ENCODE measurements at regions not wholly inside any gene's neighbourhood (a gene's known extent, or its start where the extent isn't known, plus 50 kb on each side); places are given as distances from the start of the nearest gene placed in this dataset.

DNA sequence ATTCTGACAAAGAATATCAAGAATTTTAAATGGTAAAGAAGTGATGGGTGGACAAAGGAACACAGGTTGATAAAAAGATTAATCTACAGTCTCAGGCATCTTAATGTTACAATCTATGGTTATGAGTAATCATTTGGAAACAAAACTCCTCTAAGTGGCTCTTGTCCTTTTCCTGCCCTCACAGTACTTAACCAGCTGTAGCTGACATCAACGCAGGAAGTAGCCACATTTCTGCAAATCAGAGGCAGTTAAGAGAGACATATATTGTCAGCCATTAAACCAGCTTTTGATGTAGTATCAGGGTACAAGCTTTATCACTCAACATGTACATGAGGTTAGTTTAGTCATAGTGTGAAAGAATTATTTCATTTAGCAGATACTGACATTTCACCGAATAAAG lies 244.6 kb downstream of the NR4A2 start:
- DNase-seq, result no peak

- DNase-seq, result no peak
Observed at GRCh38 chr2:156083763-156084493, 248.6 kb downstream of the NR4A2 start.

GRCh38 chr2:156079845-156080244 lies 252.7 kb downstream of the NR4A2 start:
- no peak for DNase-seq

GRCh38 chr2:156077041-156077742 lies 255.3 kb downstream of the NR4A2 start:
- no peak for DNase-seq

- no peak for DNase-seq
Observed at GRCh38 chr2:156065912-156066311, 266.6 kb downstream of the NR4A2 start.

GRCh38 chr2:156064540-156064939 lies 268.0 kb downstream of the NR4A2 start:
- no peak for DNase-seq

DNA sequence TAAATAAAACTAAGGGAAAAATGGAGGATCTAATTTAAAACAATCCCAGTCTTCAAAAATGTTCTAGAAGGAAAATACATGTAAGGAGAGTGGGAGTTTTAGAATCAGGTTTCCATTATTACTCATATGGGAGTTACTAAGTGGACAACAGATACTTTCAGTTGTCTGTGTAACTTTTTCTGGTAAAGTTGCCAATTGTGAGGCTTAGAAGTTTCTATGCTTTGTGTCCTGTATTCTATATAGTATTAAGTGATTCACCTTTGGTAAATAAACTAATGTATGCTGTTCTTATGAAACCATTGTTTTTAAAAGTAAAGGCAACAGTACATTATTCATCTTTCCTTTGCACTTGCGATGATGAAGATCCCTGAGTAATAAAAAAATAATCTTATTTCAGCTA lies 274.9 kb downstream of the NR4A2 start:
- DNase-seq, result no peak

GRCh38 chr2:156054983-156055382 lies 277.5 kb downstream of the NR4A2 start:
- DNase-seq, result no peak

GRCh38 chr2:156046900-156047299 lies 285.6 kb downstream of the NR4A2 start:
- DNase-seq, result no peak

DNA sequence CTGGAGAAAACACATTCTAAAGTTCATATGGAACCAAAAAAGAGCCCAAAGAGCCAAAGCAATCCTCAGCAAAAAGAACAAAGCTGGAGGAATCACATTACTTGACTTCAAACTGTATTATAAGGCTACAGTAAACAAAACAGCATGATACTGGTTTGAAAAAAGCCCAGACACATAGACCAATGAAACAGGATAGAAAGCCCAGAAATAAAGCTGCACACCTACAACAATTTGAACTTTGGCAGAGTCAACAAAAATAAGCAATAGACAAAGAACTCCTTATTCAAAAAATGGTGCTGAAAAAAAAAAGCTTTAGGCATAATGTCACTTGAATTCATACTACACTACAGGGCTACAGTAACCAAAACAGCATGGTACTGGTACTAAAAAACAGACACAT lies 289.6 kb downstream of the NR4A2 start:
- no peak for DNase-seq

GRCh38 chr2:156038021-156038420 lies 294.5 kb downstream of the NR4A2 start:
- DNase-seq, result no peak

DNA sequence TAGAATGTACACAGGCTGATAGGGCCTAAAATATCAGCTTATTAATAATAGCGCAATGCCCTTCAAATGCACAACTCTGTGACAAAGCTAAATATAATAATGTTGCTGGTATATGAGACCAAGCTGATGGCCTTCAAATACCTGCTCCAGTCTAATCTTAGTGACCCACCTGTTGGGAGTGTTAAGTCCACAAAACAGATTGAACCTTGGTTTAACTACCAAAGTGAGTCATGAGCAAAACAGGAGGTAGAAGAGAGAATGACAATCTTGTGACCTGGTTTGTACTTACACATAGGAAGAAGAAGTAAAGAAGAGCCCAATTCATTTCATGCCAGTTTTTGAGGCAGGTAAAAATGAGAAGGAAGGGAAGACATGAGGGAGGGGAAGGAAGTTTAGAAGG lies 295.0 kb downstream of the NR4A2 start:
- DNase-seq, result no peak

DNA sequence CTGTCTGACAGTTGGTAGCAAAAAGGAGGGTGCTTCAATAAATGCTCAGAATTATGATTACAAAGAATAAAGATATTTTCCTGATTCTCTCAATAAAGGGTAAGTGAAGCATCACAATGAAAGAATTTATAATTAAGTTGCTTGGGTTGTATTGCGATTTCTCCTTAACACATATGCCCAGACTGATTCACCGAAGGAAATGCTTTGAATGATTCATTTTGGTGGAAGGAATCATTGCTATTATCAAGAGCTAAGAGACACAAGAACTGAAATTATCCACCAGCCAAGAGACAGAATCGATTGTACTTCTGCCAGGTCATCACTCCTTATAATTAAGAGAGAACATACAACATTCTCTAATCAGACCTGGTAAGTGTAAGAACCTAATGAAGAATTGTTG lies 301.4 kb downstream of the NR4A2 start:
- DNase-seq, result no peak

DNA sequence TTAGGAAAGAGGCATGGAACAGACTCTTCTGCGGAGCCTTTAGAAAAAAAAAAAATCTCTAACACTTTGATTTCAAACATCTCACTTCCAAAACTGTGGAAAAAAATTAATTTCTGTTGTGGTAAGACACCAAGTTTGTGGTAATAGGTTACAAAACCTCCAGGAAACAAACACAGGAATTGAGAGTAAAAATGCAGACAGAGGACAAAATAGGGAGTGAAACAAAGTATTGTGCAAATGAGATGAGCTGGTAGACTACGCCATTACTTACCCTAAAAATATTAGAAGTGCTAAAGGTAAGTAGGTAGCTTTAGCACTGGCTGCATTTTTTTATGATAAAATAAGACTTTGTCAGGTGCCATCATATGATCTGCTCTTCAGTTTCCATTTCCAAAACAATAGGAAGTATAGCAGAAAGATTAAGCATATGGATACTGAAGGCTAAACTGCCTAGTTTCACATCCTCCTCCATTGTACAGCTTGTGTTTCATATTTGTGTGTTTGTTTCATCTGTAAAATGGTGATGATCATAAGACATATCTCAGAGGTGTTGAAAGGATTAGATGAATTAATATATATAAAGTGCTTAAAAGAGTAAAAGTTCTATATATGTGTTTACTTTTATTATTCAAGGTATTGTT lies 309.2 kb downstream of the NR4A2 start:
- DNase-seq, result no peak

GRCh38 chr2:156021146-156022040 lies 311.1 kb downstream of the NR4A2 start:
- no peak for DNase-seq

DNA sequence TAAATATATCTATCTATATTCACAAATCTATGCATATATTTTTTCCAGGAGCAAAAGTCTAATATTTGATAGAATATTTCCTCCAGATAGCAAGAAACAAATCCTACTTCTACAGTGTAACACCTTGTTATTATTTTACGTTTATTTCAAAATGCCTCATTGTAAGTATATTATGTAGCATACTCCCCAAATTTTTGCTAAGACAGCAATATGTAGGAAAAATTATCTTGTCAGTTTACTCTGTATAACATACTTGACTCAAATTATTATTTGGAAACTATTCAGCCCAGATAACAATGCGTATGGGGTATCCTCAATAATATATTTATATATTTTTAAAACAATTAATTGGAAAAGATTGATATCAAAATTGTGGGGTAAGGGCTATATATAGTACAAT lies 313.2 kb downstream of the NR4A2 start:
- DNase-seq, result no peak

GRCh38 chr2:156017341-156017885 lies 315.1 kb downstream of the NR4A2 start:
- DNase-seq, result no peak

DNA sequence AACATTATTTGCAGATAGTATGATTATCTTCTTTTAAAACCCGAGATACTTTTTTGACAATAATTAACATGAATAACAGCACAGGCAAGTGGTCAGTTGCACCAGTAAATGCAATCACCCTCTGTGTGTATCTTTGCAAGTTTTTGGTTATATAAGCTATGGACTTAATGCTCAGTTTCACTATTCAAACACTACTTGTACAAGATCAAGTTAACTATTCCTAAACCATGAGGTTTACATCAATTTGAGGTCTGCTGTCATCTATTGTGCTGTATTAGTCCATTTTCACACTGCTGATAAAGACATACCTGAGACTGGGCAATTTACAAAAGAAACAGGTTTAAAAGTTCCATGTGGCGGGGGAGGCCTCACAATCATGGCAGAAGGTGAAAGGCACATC lies 323.2 kb downstream of the NR4A2 start:
- no peak for DNase-seq

DNA sequence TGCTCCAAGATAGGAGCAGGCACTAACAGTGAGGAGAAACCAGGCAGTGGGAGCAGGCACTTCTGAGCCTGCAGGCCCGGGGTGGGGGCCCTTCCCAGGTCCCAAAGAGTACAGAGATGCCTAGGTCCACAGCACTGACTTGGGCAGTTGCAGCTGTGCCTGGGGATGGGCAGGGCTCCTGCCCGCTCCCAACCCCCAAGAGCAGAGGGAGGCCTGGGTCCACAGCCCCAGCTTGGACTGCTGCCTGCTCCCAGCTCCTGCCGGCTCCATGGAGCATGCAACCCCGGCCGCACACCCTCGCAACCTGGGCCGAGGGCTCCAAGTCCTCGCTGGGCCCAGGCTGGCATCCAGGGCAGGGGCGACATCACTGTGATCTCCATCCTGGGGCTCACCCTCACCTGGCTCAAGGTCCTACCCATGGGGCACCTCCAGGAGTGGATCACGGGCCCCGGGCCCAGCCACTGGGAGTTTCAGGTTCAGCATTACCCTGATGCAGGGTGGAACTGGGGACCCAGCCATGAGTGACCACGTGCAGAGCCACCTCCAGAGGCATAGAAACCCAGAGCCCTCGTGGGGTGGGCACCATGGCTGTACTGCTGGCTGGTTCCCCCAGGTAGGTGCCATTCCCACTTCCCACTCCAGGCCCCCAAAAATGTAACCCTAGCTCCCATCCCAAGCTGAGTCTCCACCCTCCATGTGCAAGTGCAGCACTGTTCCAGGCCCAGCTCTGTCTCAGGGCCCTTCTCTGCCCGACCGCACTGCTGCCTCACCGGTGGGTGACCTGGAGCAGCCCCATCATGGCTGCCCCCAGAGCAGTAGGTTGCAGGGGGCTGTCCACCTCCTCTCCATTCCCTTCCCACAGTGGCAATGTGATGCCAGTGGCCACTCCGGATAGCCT lies 325.6 kb downstream of the NR4A2 start:
- DNase-seq, result no peak

DNA sequence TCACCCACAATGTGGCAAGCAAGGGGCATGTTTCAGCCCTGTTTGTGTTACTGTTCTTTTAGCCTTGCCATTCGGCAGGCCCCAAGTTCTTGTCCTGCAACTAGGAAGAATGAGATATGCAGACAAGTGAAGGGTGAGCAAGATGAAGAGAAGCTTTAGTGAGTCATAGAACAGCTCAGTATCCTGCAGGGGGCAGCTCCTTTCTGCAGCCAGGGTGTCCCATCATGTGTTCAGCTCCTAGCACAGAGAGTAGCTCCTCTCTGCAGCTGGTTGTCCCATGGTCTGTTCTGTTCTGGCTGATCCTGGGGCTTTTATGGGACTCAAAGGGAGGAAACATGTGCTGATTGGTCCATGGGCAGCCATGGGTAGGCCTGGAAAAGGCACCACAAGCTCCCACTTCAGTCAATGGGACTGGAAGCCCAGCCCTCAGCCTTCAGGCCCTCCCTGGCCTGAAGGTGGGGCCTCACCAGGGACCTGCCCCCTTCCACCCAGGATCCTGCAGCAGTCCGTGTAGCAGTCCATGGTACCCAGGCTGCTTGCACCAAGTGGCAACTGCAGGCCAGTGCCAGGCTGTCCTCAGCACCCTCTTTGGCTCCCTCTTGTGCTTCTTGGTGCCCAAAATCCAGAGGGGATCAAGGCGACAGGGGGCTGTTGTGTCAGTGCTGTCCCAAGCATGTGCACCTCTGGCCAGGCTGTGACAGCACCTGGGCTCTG lies 326.4 kb downstream of the NR4A2 start:
- no peak for DNase-seq

- no peak for DNase-seq
Observed at GRCh38 chr2:156005531-156005930, 327.0 kb downstream of the NR4A2 start.

Measured in NCI-H1105 treated with DMSO at 0.1 percent for 48 hours (cell line).